ENCODE measurements at regions not wholly inside any gene's neighbourhood (a gene's known extent, or its start where the extent isn't known, plus 50 kb on each side); places are given as distances from the start of the nearest gene placed in this dataset.

DNA sequence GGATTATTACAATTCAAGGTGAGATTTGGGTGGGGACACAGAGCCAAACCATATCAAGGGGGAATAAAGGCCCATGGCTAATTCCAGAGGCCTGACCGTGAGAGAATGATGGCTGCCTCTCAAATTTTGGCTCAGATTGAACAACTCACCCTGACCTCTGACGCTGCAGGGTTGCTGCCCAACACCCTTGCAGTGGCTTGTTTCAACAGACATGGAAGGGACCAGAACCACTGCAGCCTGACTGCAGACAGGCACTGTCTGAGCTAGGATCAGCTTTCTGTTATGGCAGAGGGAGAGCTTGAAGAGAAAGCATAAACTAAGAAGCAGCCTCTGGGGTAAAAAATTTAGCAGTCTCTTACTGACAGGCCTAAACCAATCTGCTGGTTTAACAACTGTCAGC is 90.2 kb upstream of the GADD45A start:
- in situ Hi-C loops (cut with HindIII; ENCODE audit: low pct_unique_long_range_greater_than_20kb, low sequenced_read_pairs) (no loop called here), intact Hi-C loops (cut with micrococcal nuclease; ENCODE audit: unreplicated experiment) (no loop called here)
- no peaks in the 10 kb centered on the region for H3K9me3 ChIP-seq (ENCODE audit: control insufficient read depth, insufficient read depth, low read depth, low read length)
- peak overlapping the region; percentile 25; the same call in 1 of the 2 replicates for H3K27ac ChIP-seq (ENCODE audit: low read length)
- BruUV-seq (replicated peaks), result no TSS peak
- DNase-seq (ENCODE audit: low read depth, low spot score), result no peak
- no peaks in the 10 kb centered on the region for H3K36me3 ChIP-seq (ENCODE audit: control insufficient read depth, insufficient read depth, low read length)
- TF ChIP-seq TCF7L2 (IDR thresholded peaks at IDR 0.05; ENCODE audit: low read depth, low read length) (no peak), SIN3A (IDR thresholded peaks at IDR 0.05; ENCODE audit: borderline replicate concordance, insufficient read depth, low read depth, low read length) (no peak), POLR2AphosphoS5 (IDR thresholded peaks at IDR 0.05; ENCODE audit: low read depth, low read length) (no peak), REST (IDR thresholded peaks at IDR 0.05; ENCODE audit: insufficient read depth in 1 of 2, low read depth in 2 of 2, low read length in 1 of 2) (no peak)
- TF ChIP-seq, protein P1, sequence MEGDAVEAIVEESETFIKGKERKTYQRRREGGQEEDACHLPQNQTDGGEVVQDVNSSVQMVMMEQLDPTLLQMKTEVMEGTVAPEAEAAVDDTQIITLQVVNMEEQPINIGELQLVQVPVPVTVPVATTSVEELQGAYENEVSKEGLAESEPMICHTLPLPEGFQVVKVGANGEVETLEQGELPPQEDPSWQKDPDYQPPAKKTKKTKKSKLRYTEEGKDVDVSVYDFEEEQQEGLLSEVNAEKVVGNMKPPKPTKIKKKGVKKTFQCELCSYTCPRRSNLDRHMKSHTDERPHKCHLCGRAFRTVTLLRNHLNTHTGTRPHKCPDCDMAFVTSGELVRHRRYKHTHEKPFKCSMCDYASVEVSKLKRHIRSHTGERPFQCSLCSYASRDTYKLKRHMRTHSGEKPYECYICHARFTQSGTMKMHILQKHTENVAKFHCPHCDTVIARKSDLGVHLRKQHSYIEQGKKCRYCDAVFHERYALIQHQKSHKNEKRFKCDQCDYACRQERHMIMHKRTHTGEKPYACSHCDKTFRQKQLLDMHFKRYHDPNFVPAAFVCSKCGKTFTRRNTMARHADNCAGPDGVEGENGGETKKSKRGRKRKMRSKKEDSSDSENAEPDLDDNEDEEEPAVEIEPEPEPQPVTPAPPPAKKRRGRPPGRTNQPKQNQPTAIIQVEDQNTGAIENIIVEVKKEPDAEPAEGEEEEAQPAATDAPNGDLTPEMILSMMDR (IDR thresholded peaks at IDR 0.05), result no peak
- H3K4me1 ChIP-seq (ENCODE audit: control insufficient read depth, insufficient read depth, low read length), result no peaks in the 10 kb centered on the region
- no peak overlapping the region for H3K4me3 ChIP-seq (ENCODE audit: low read depth in 2 of 2, low read length in 2 of 2)
- no peak for ATAC-seq
- no peaks in the 10 kb centered on the region for H3K27me3 ChIP-seq (ENCODE audit: control insufficient read depth, insufficient read depth, low read length)
- CTCF ChIA-PET, result no interaction called here
- POLR2A ChIA-PET, result no interaction called here

DNA sequence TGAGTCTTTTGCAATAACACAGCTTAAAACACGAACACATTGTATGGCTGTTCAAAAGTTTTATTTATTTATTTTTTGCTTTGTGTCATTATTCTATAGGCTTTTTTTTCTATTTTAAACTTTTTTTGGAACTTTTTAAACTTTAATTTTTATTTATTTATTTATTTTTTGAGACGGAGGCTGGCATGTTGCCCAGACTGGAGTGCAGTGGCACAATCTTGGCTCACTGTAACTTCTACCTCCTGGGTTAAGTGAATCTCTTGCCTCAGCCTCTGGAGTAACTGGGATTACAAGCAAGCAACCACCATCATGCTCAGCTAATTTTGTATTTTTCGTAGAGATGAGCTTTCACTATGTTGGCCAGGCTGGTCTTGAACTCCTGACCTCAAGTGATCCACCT is 88.3 kb upstream of the GADD45A start:
- in situ Hi-C loops (cut with HindIII; ENCODE audit: low pct_unique_long_range_greater_than_20kb, low sequenced_read_pairs), result no loop called here
- POLR2A ChIA-PET, result no interaction called here
- H3K27ac ChIP-seq (ENCODE audit: low read length), result no peak overlapping the region
- H3K36me3 ChIP-seq (ENCODE audit: control insufficient read depth, insufficient read depth, low read length), result no peaks in the 10 kb centered on the region
- no peaks in the 10 kb centered on the region for H3K27me3 ChIP-seq (ENCODE audit: control insufficient read depth, insufficient read depth, low read length)
- BruUV-seq (replicated peaks), result no TSS peak
- DNase-seq (ENCODE audit: low read depth, low spot score) (no peak), ATAC-seq (no peak)
- H3K4me1 ChIP-seq (ENCODE audit: control insufficient read depth, insufficient read depth, low read length), result no peaks in the 10 kb centered on the region
- intact Hi-C loops (cut with micrococcal nuclease; ENCODE audit: unreplicated experiment), result no loop called here
- TF ChIP-seq POLR2AphosphoS5 (IDR thresholded peaks at IDR 0.05; ENCODE audit: low read depth, low read length), result no peak
- TF ChIP-seq REST (IDR thresholded peaks at IDR 0.05; ENCODE audit: insufficient read depth in 1 of 2, low read depth in 2 of 2, low read length in 1 of 2), result no peak
- no peak for TF ChIP-seq SIN3A (IDR thresholded peaks at IDR 0.05; ENCODE audit: borderline replicate concordance, insufficient read depth, low read depth, low read length)
- TF ChIP-seq, protein P1 (IDR thresholded peaks at IDR 0.05), result no peak
- no peaks in the 10 kb centered on the region for H3K9me3 ChIP-seq (ENCODE audit: control insufficient read depth, insufficient read depth, low read depth, low read length)
- H3K4me3 ChIP-seq (ENCODE audit: low read depth in 2 of 2, low read length in 2 of 2), result no peak overlapping the region
- CTCF ChIA-PET, result no interaction called here
